Astrocyte (in vitro differentiated cells and primary cell): ENCODE measurements at regions not wholly inside any gene's neighbourhood (a gene's known extent, or its start where the extent isn't known, plus 50 kb on each side); places are given as distances from the start of the nearest gene placed in this dataset.

ENCODE experiments used
- DNase-seq: peaks from one replicate; pipeline ENCODE4 v3.0.0-alpha.2; 2010; ENCODE audit warnings: low read depth
- FAIRE-seq: peaks from 2 replicates; lab custom pipeline; 2011; peaks lifted over from hg19 to GRCh38; lab: Jason Lieb, UNC
- H2AFZ ChIP-seq: 2 replicates; pipeline ENCODE4 v1.6.0; 2012; ENCODE audit warnings: low read depth, low read length, inconsistent platforms
- H3K27ac ChIP-seq: 2 replicates; pipeline ENCODE4 v1.5.1; 2011; ENCODE audit warnings: low read depth, low read length, inconsistent platforms
- H3K27me3 ChIP-seq: 2 replicates; pipeline ENCODE4 v1.6.0; 2011; ENCODE audit warnings: low read length, inconsistent platforms; ENCODE audit not compliant: insufficient read depth
- H3K36me3 ChIP-seq: 2 replicates; pipeline ENCODE4 v1.5.1; 2011; ENCODE audit warnings: low read length, inconsistent platforms; ENCODE audit not compliant: insufficient read depth
- H3K4me1 ChIP-seq: 2 replicates; pipeline ENCODE4 v1.5.1; 2011; ENCODE audit warnings: low read length, inconsistent platforms; ENCODE audit not compliant: insufficient read depth
- H3K4me2 ChIP-seq: 2 replicates; pipeline ENCODE4 v1.6.0; 2012; ENCODE audit warnings: low read length, inconsistent platforms
- H3K4me3 ChIP-seq: 2 replicates; pipeline ENCODE4 v1.5.1; 2011; ENCODE audit warnings: low read depth, mild to moderate bottlenecking, low read length, inconsistent platforms; ENCODE audit not compliant: insufficient read depth
- H3K79me2 ChIP-seq: 2 replicates; pipeline ENCODE4 v1.6.0; 2012; ENCODE audit warnings: mild to moderate bottlenecking, low read length, inconsistent platforms; ENCODE audit not compliant: insufficient read depth
- H3K9ac ChIP-seq: 2 replicates; pipeline ENCODE4 v1.6.0; 2012; ENCODE audit warnings: mild to moderate bottlenecking, low read length, inconsistent platforms
- H3K9me3 ChIP-seq: 2 replicates; pipeline ENCODE4 v1.5.1; 2012; ENCODE audit warnings: low read depth, mild to moderate bottlenecking, low read length, inconsistent platforms; ENCODE audit not compliant: insufficient read depth
- H4K20me1 ChIP-seq: 2 replicates; pipeline ENCODE4 v1.6.0; 2012; ENCODE audit warnings: low read length, inconsistent platforms; ENCODE audit not compliant: insufficient read depth
- H3K27ac Mint-ChIP-seq: one replicate; pipeline ENCODE4 v1.8.0; 2021; ENCODE audit warnings: mild to moderate bottlenecking, mixed read lengths; ENCODE audit not compliant: unreplicated experiment
- H3K27me3 Mint-ChIP-seq: one replicate; pipeline ENCODE4 v1.8.0; 2021; ENCODE audit warnings: low read depth, mixed read lengths; ENCODE audit not compliant: unreplicated experiment
- H3K36me3 Mint-ChIP-seq: one replicate; pipeline ENCODE4 v1.8.0; 2021; ENCODE audit warnings: low read depth, mixed read lengths; ENCODE audit not compliant: unreplicated experiment
- H3K4me1 Mint-ChIP-seq: one replicate; pipeline ENCODE4 v1.8.0; 2021; ENCODE audit warnings: low read depth, mixed read lengths; ENCODE audit not compliant: unreplicated experiment
- H3K4me3 Mint-ChIP-seq: one replicate; pipeline ENCODE4 v1.8.0; 2021; ENCODE audit warnings: mild to moderate bottlenecking, moderate library complexity, mixed read lengths; ENCODE audit not compliant: unreplicated experiment
- H3K9me3 Mint-ChIP-seq: one replicate; pipeline ENCODE4 v1.8.0; 2021; ENCODE audit warnings: mild to moderate bottlenecking, mixed read lengths; ENCODE audit not compliant: unreplicated experiment
- EZH2 ChIP-seq: IDR thresholded peaks from 2 replicates; pipeline ENCODE4 v1.6.1; 2012; ENCODE audit warnings: mild to moderate bottlenecking, low read length, inconsistent platforms; ENCODE audit not compliant: insufficient read depth
- TF ChIP-seq, protein P1 (sequence below): IDR thresholded peaks from 2 replicates; pipeline ENCODE4 v1.5.1; 2011; ENCODE audit warnings: low read depth, mild to moderate bottlenecking, inconsistent platforms, low read length, moderate library complexity; ENCODE audit not compliant: insufficient read depth

GRCh38 chr6:103079867-103080266, 1686.4 kb downstream of the GRIK2 start:
- Histone ChIP-seq H2AFZ (no peak overlapping the region), H3K79me2 (no peaks in the 10 kb centered on the region), H3K4me1 (no peaks in the 10 kb centered on the region), H3K27me3 (no peaks in the 10 kb centered on the region), H3K4me2 (no peak overlapping the region), H3K4me3 (no peak overlapping the region), H3K27ac (no peak overlapping the region), H3K9me3 (no peaks in the 10 kb centered on the region), H3K9ac (no peak overlapping the region), H3K36me3 (no peaks in the 10 kb centered on the region), H4K20me1 (no peaks in the 10 kb centered on the region)
- H3K4me3 Mint-ChIP-seq, result no peak overlapping the region
- FAIRE-seq (no peak), DNase-seq (no peak)
- H3K4me1 Mint-ChIP-seq, result no peaks in the 10 kb centered on the region
- H3K27ac Mint-ChIP-seq, result no peak overlapping the region
- H3K36me3 Mint-ChIP-seq, result no peaks in the 10 kb centered on the region
- no peaks in the 10 kb centered on the region for H3K27me3 Mint-ChIP-seq
- TF ChIP-seq EZH2, result no peak
- TF ChIP-seq, protein P1, sequence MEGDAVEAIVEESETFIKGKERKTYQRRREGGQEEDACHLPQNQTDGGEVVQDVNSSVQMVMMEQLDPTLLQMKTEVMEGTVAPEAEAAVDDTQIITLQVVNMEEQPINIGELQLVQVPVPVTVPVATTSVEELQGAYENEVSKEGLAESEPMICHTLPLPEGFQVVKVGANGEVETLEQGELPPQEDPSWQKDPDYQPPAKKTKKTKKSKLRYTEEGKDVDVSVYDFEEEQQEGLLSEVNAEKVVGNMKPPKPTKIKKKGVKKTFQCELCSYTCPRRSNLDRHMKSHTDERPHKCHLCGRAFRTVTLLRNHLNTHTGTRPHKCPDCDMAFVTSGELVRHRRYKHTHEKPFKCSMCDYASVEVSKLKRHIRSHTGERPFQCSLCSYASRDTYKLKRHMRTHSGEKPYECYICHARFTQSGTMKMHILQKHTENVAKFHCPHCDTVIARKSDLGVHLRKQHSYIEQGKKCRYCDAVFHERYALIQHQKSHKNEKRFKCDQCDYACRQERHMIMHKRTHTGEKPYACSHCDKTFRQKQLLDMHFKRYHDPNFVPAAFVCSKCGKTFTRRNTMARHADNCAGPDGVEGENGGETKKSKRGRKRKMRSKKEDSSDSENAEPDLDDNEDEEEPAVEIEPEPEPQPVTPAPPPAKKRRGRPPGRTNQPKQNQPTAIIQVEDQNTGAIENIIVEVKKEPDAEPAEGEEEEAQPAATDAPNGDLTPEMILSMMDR, result no peak
- no peaks in the 10 kb centered on the region for H3K9me3 Mint-ChIP-seq

DNA sequence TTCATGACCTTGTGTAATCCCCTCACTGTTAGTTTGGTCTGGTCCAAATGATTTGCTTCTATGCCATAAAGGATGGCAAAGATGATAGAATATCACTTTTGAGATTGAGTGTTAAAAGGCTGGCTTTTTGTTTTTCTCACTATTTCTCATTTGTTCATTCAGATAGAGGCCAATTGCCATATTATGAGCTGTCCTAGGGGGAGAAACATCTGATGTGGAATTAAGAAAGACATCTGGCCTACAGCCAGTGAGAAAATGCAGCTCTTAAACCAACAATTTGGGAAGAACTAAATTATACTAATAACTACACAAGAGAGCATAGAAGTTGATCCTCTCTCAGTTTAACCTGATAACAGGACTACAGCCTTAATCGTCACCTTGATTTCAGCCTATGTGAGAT, 1668.6 kb downstream of the GRIK2 start:
- no peaks in the 10 kb centered on the region for H3K4me1 Mint-ChIP-seq
- no peak for FAIRE-seq

GRCh38 chr6:103047567-103047966, 1654.1 kb downstream of the GRIK2 start:
- H3K9ac ChIP-seq, result no peak overlapping the region
- TF ChIP-seq EZH2, result no peak
- TF ChIP-seq, protein P1, result no peak
- H3K79me2 ChIP-seq, result no peaks in the 10 kb centered on the region
- FAIRE-seq, result no peak
- no peaks in the 10 kb centered on the region for H4K20me1 ChIP-seq
- no peaks in the 10 kb centered on the region for H3K4me1 ChIP-seq
- no peak overlapping the region for H3K27ac ChIP-seq
- no peaks in the 10 kb centered on the region for H3K4me1 Mint-ChIP-seq
- H3K9me3 ChIP-seq, result no peaks in the 10 kb centered on the region
- no peak overlapping the region for H3K4me3 Mint-ChIP-seq
- no peaks in the 10 kb centered on the region for H3K27me3 Mint-ChIP-seq
- H3K4me2 ChIP-seq, result no peak overlapping the region
- H3K9me3 Mint-ChIP-seq, result no peaks in the 10 kb centered on the region
- no peaks in the 10 kb centered on the region for H3K36me3 Mint-ChIP-seq
- no peaks in the 10 kb centered on the region for H3K27me3 ChIP-seq
- no peak overlapping the region for H2AFZ ChIP-seq
- no peaks in the 10 kb centered on the region for H3K36me3 ChIP-seq
- H3K27ac Mint-ChIP-seq, result no peak overlapping the region
- H3K4me3 ChIP-seq, result no peak overlapping the region
- DNase-seq, result no peak

More for the DNA sequence above, 1668.6 kb downstream of the GRIK2 start:
- Histone ChIP-seq H3K36me3 (no peaks in the 10 kb centered on the region), H3K79me2 (no peaks in the 10 kb centered on the region), H3K9me3 (no peaks in the 10 kb centered on the region), H4K20me1 (no peaks in the 10 kb centered on the region), H2AFZ (no peak overlapping the region), H3K4me1 (no peaks in the 10 kb centered on the region), H3K9ac (no peak overlapping the region), H3K27ac (no peak overlapping the region), H3K4me2 (no peak overlapping the region), H3K4me3 (no peak overlapping the region), H3K27me3 (no peaks in the 10 kb centered on the region)
- DNase-seq, result no peak
- no peak for TF ChIP-seq EZH2
- TF ChIP-seq, protein P1, result no peak
- no peaks in the 10 kb centered on the region for H3K27me3 Mint-ChIP-seq
- no peaks in the 10 kb centered on the region for H3K36me3 Mint-ChIP-seq
- H3K9me3 Mint-ChIP-seq, result no peaks in the 10 kb centered on the region
- no peak overlapping the region for H3K4me3 Mint-ChIP-seq
- H3K27ac Mint-ChIP-seq, result no peak overlapping the region
